MM.1S (cell line): ENCODE measurements at regions not wholly inside any gene's neighbourhood (a gene's known extent, or its start where the extent isn't known, plus 50 kb on each side); places are given as distances from the start of the nearest gene placed in this dataset.

Experiments
- CTCF ChIP-seq: fragments of 300-600 bp; sonication (generic); IDR thresholded peaks from 2 replicates; pipeline ENCODE4 v1.5.1; 2016; ENCODE audit warnings: antibody characterized with exemption, low read length, mixed read lengths
- EZH2phosphoT487 ChIP-seq: fragments of 300-600 bp; sonication (generic); IDR thresholded peaks from 2 replicates; pipeline ENCODE4 v1.6.1; 2018; ENCODE audit warnings: antibody characterized with exemption, low read length

- TF ChIP-seq CTCF: no peak
- TF ChIP-seq EZH2phosphoT487: no peak
These were observed 386.3 kb downstream of the ETS1 start for GRCh38 chr11:128201009-128201408.
